ENCODE measurements at regions not wholly inside any gene's neighbourhood (a gene's known extent, or its start where the extent isn't known, plus 50 kb on each side); places are given as distances from the start of the nearest gene placed in this dataset.

GRCh38 chr4:123526511-123526910 is 129.9 kb downstream of the SPRY1 start:
- TF ChIP-seq HDGF (IDR thresholded peaks at IDR 0.05; ENCODE audit: borderline replicate concordance) = no peak
- no peak for TF ChIP-seq FOXK2 (IDR thresholded peaks at IDR 0.05)
- no peak for TF ChIP-seq ARNT (IDR thresholded peaks at IDR 0.05)
